KMS-11 (cell line): ENCODE measurements at regions not wholly inside any gene's neighbourhood (a gene's known extent, or its start where the extent isn't known, plus 50 kb on each side); places are given as distances from the start of the nearest gene placed in this dataset.

Experiments
- H2AFZ ChIP-seq: fragments of 200-600 bp; sonication (generic); 2 replicates; pipeline ENCODE4 v1.6.1; 2016; ENCODE audit warnings: antibody characterized with exemption, mixed run types, low read depth
- H3K27ac ChIP-seq: fragments of 200-600 bp; sonication (generic); 2 replicates; pipeline ENCODE4 v1.6.1; 2016; ENCODE audit warnings: mild to moderate bottlenecking, mixed run types
- H3K27me3 ChIP-seq: fragments of 200-600 bp; sonication (generic); 2 replicates; pipeline ENCODE4 v1.6.1; 2017; ENCODE audit warnings: mild to moderate bottlenecking, low read depth, mixed run types, moderate library complexity; ENCODE audit not compliant: insufficient read depth
- H3K36me3 ChIP-seq: fragments of 200-600 bp; sonication (generic); 2 replicates; pipeline ENCODE4 v1.6.1; 2017; ENCODE audit warnings: mild to moderate bottlenecking, mixed run types; ENCODE audit not compliant: insufficient read depth
- H3K4me1 ChIP-seq: fragments of 200-600 bp; sonication (generic); 2 replicates; pipeline ENCODE4 v1.6.1; 2016; ENCODE audit warnings: mild to moderate bottlenecking, low read depth, mixed run types; ENCODE audit not compliant: poor library complexity, severe bottlenecking
- H3K4me2 ChIP-seq: fragments of 200-600 bp; sonication (generic); 2 replicates; pipeline ENCODE4 v1.7.0; 2016; ENCODE audit warnings: mild to moderate bottlenecking, mixed run types
- H3K4me3 ChIP-seq: fragments of 200-600 bp; sonication (generic); IDR thresholded peaks from 2 replicates; pipeline ENCODE4 v1.6.1; 2017; ENCODE audit warnings: low read depth, low read length, mixed read lengths; ENCODE audit not compliant: insufficient read depth
- H3K79me2 ChIP-seq: fragments of 200-600 bp; sonication (generic); 2 replicates; pipeline ENCODE4 v1.6.1; 2016; ENCODE audit warnings: low read depth, mixed run types; ENCODE audit not compliant: insufficient read depth
- H3K9ac ChIP-seq: fragments of 200-600 bp; sonication (generic); 2 replicates; pipeline ENCODE4 v1.6.1; 2016; ENCODE audit warnings: mild to moderate bottlenecking, mixed run types
- H4K20me1 ChIP-seq: fragments of 200-600 bp; sonication (generic); 2 replicates; pipeline ENCODE4 v1.6.1; 2016; ENCODE audit warnings: mild to moderate bottlenecking, mixed run types; ENCODE audit not compliant: insufficient read depth
- TF ChIP-seq, protein P1 (sequence below): fragments of 200-600 bp; sonication (generic); conservative IDR thresholded peaks from 2 replicates; pipeline ENCODE4 v1.6.1; 2017; ENCODE audit warnings: low read depth, mild to moderate bottlenecking, antibody characterized with exemption, low read length, moderate library complexity, mixed read lengths

GRCh38 chr7:156590212-156590611, 50.4 kb upstream of the RNF32 start:
- H3K36me3 ChIP-seq, result no peaks in the 10 kb centered on the region
- H3K79me2 ChIP-seq, result no peaks in the 10 kb centered on the region
- no peak overlapping the region for H3K4me2 ChIP-seq
- no peaks in the 10 kb centered on the region for H3K4me1 ChIP-seq
- no peak overlapping the region for H3K4me3 ChIP-seq
- H2AFZ ChIP-seq, result no peak overlapping the region
- no peak overlapping the region for H3K27ac ChIP-seq
- no peak overlapping the region for H3K9ac ChIP-seq
- H3K27me3 ChIP-seq, result no peaks in the 10 kb centered on the region
- TF ChIP-seq, protein P1, sequence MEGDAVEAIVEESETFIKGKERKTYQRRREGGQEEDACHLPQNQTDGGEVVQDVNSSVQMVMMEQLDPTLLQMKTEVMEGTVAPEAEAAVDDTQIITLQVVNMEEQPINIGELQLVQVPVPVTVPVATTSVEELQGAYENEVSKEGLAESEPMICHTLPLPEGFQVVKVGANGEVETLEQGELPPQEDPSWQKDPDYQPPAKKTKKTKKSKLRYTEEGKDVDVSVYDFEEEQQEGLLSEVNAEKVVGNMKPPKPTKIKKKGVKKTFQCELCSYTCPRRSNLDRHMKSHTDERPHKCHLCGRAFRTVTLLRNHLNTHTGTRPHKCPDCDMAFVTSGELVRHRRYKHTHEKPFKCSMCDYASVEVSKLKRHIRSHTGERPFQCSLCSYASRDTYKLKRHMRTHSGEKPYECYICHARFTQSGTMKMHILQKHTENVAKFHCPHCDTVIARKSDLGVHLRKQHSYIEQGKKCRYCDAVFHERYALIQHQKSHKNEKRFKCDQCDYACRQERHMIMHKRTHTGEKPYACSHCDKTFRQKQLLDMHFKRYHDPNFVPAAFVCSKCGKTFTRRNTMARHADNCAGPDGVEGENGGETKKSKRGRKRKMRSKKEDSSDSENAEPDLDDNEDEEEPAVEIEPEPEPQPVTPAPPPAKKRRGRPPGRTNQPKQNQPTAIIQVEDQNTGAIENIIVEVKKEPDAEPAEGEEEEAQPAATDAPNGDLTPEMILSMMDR, result no peak
- H4K20me1 ChIP-seq, result no peaks in the 10 kb centered on the region

GRCh38 chr7:156589808-156590207, 50.8 kb upstream of the RNF32 start:
- no peaks in the 10 kb centered on the region for H3K79me2 ChIP-seq
- H3K4me1 ChIP-seq, result no peaks in the 10 kb centered on the region
- H3K27me3 ChIP-seq, result no peaks in the 10 kb centered on the region
- TF ChIP-seq, protein P1, result no peak
- no peak overlapping the region for H3K4me2 ChIP-seq
- H3K36me3 ChIP-seq, result no peaks in the 10 kb centered on the region
- H4K20me1 ChIP-seq, result no peaks in the 10 kb centered on the region
- H3K9ac ChIP-seq, result no peak overlapping the region
- no peak overlapping the region for H3K4me3 ChIP-seq
- no peak overlapping the region for H2AFZ ChIP-seq
- H3K27ac ChIP-seq, result no peak overlapping the region

- H3K27ac ChIP-seq, result no peak overlapping the region
- no peaks in the 10 kb centered on the region for H3K79me2 ChIP-seq
- H4K20me1 ChIP-seq, result no peaks in the 10 kb centered on the region
- no peak overlapping the region for H3K4me2 ChIP-seq
- H3K4me1 ChIP-seq, result no peaks in the 10 kb centered on the region
- H3K27me3 ChIP-seq, result no peaks in the 10 kb centered on the region
- H3K4me3 ChIP-seq, result no peak overlapping the region
- H3K9ac ChIP-seq, result no peak overlapping the region
- no peaks in the 10 kb centered on the region for H3K36me3 ChIP-seq
- TF ChIP-seq, protein P1, result no peak
- H2AFZ ChIP-seq, result no peak overlapping the region
Measured at GRCh38 chr7:156585926-156586325, 54.6 kb upstream of the RNF32 start.

GRCh38 chr7:156585025-156585648, 55.4 kb upstream of the RNF32 start:
- no peaks in the 10 kb centered on the region for H3K79me2 ChIP-seq
- no peak overlapping the region for H3K4me3 ChIP-seq
- H3K4me2 ChIP-seq, result no peak overlapping the region
- TF ChIP-seq, protein P1, result no peak
- no peaks in the 10 kb centered on the region for H4K20me1 ChIP-seq
- no peaks in the 10 kb centered on the region for H3K27me3 ChIP-seq
- H3K9ac ChIP-seq, result no peak overlapping the region
- H3K4me1 ChIP-seq, result no peaks in the 10 kb centered on the region
- H2AFZ ChIP-seq, result no peak overlapping the region
- no peak overlapping the region for H3K27ac ChIP-seq
- H3K36me3 ChIP-seq, result no peaks in the 10 kb centered on the region
